Suprapubic skin (tissue), 4 donors: ENCODE measurements at regions not wholly inside any gene's neighbourhood (a gene's known extent, or its start where the extent isn't known, plus 50 kb on each side); places are given as distances from the start of the nearest gene placed in this dataset.

Source experiments
- DNase-seq, 2 donors: peaks; one replicate each; pipeline ENCODE4 v3.0.0-alpha.2; 2019; ENCODE audit warnings: low spot score in 2 of 2
- H3K27ac ChIP-seq: fragments of 200-600 bp; sonication (generic); one replicate; pipeline ENCODE4 v1.5.1; 2019
- H3K27me3 ChIP-seq: fragments of 200-600 bp; sonication (generic); one replicate; pipeline ENCODE4 v1.5.1; 2019
- H3K36me3 ChIP-seq: fragments of 200-600 bp; sonication (generic); one replicate; pipeline ENCODE4 v1.5.1; 2019
- H3K4me1 ChIP-seq: fragments of 200-600 bp; sonication (generic); one replicate; pipeline ENCODE4 v1.5.1; 2019
- H3K4me3 ChIP-seq: fragments of 200-600 bp; sonication (generic); one replicate; pipeline ENCODE4 v1.5.1; 2019; ENCODE audit warnings: mild to moderate bottlenecking
- H3K9me3 ChIP-seq: fragments of 200-600 bp; sonication (generic); one replicate; pipeline ENCODE4 v1.5.1; 2019
- CTCF ChIP-seq, 2 donors: fragments of 200-600 bp in 1 of 2; fragments of 450-650 bp in 1 of 2; sonication (generic) in 1 of 2; IDR thresholded peaks; one replicate each; pipeline ENCODE4 v1.5.1; 2016 to 2019; ENCODE audit warnings: antibody characterized with exemption in 2 of 2, mild to moderate bottlenecking in 1 of 2, moderate library complexity in 1 of 2
- EP300 ChIP-seq: sonication (generic); formaldehyde crosslinking; IDR thresholded peaks from one replicate; pipeline ENCODE4 v1.6.1; 2017; ENCODE audit warnings: antibody characterized with exemption
- POLR2A ChIP-seq, 2 donors: fragments of 450-650 bp; IDR thresholded peaks; one replicate each; pipeline ENCODE4 v1.6.1; 2017; ENCODE audit warnings: antibody characterized with exemption in 2 of 2, mild to moderate bottlenecking in 2 of 2, moderate library complexity in 2 of 2
- POLR2AphosphoS5 ChIP-seq, 3 donors: sonication (generic); formaldehyde crosslinking; IDR thresholded peaks; one replicate each; pipeline ENCODE4 v1.6.1; 2017; ENCODE audit warnings: antibody characterized with exemption in 3 of 3
- whole genome bisulfite sequencing: methylation state at CpG from one replicate; pipeline ENCODE4 v1.1.5; 2018; 5-methylcytosine and 5-hydroxymethylcytosine counted together

GRCh38 chr22:22184277-22184807 is 60.2 kb upstream of the VPREB1 start:
- no peaks in the 10 kb centered on the region for H3K9me3 ChIP-seq
- WGBS, result 57% methylated on average over 6 of the region's 6 CpGs
- H3K4me1 ChIP-seq, result no peaks in the 10 kb centered on the region
- H3K27ac ChIP-seq, result no peak overlapping the region
- no peaks in the 10 kb centered on the region for H3K36me3 ChIP-seq
- TF ChIP-seq POLR2AphosphoS5 (IDR thresholded peaks at IDR 0.05), result no peak
- no peak for TF ChIP-seq CTCF (IDR thresholded peaks at IDR 0.05)
- no peak for DNase-seq
- H3K4me3 ChIP-seq, result no peak overlapping the region
- H3K27me3 ChIP-seq, result peaks cover 44% of the 10 kb centered on the region

- Histone ChIP-seq H3K4me1 (no peaks in the 10 kb centered on the region), H3K4me3 (no peak overlapping the region), H3K27me3 (peaks cover 51% of the 10 kb centered on the region), H3K27ac (no peak overlapping the region), H3K36me3 (no peaks in the 10 kb centered on the region), H3K9me3 (no peaks in the 10 kb centered on the region)
- TF ChIP-seq POLR2AphosphoS5 (IDR thresholded peaks at IDR 0.05) (no peak), EP300 (no peak), POLR2A (IDR thresholded peaks at IDR 0.05) (no peak), CTCF (IDR thresholded peaks at IDR 0.05) (no peak)
- DNase-seq, result no peak
Observed at GRCh38 chr22:22182990-22183264, 61.7 kb upstream of the VPREB1 start.

- 75% methylated on average over 3 of the region's 7 CpGs for WGBS
- Histone ChIP-seq H3K27ac (no peak overlapping the region), H3K9me3 (no peaks in the 10 kb centered on the region), H3K36me3 (no peaks in the 10 kb centered on the region), H3K27me3 (peaks cover 51% of the 10 kb centered on the region), H3K4me1 (no peaks in the 10 kb centered on the region), H3K4me3 (no peak overlapping the region)
- no peak for TF ChIP-seq POLR2AphosphoS5 (IDR thresholded peaks at IDR 0.05)
- TF ChIP-seq CTCF (IDR thresholded peaks at IDR 0.05), result no peak
- TF ChIP-seq EP300, result no peak
- no peak for TF ChIP-seq POLR2A (IDR thresholded peaks at IDR 0.05)
- DNase-seq, result no peak
Observed at GRCh38 chr22:22182218-22182989, 62.2 kb upstream of the VPREB1 start.

GRCh38 chr22:22181341-22181850 is 63.2 kb upstream of the VPREB1 start:
- Histone ChIP-seq H3K4me3 (no peak overlapping the region), H3K9me3 (no peaks in the 10 kb centered on the region), H3K36me3 (no peaks in the 10 kb centered on the region), H3K27me3 (peaks cover 51% of the 10 kb centered on the region), H3K27ac (no peak overlapping the region), H3K4me1 (no peaks in the 10 kb centered on the region)
- no peak for DNase-seq
- TF ChIP-seq POLR2A (IDR thresholded peaks at IDR 0.05), result no peak
- TF ChIP-seq CTCF (IDR thresholded peaks at IDR 0.05), result no peak
- no peak for TF ChIP-seq POLR2AphosphoS5 (IDR thresholded peaks at IDR 0.05)
- no peak for TF ChIP-seq EP300
- 64% methylated on average over 3 of the region's 3 CpGs for WGBS

GRCh38 chr22:22180738-22181285 is 63.8 kb upstream of the VPREB1 start:
- DNase-seq, result no peak

More at GRCh38 chr22:22180738-22181285, 63.8 kb upstream of the VPREB1 start:
- Histone ChIP-seq H3K27ac (no peak overlapping the region), H3K4me1 (no peaks in the 10 kb centered on the region), H3K27me3 (peaks cover 45% of the 10 kb centered on the region), H3K4me3 (no peak overlapping the region), H3K9me3 (no peaks in the 10 kb centered on the region), H3K36me3 (no peaks in the 10 kb centered on the region)
- 71% methylated on average over 5 of the region's 5 CpGs for WGBS
- TF ChIP-seq POLR2AphosphoS5 (IDR thresholded peaks at IDR 0.05) (no peak), EP300 (no peak), CTCF (IDR thresholded peaks at IDR 0.05) (no peak), POLR2A (IDR thresholded peaks at IDR 0.05) (no peak)
